Mesendoderm (in vitro differentiated cells): ENCODE measurements at regions not wholly inside any gene's neighbourhood (a gene's known extent, or its start where the extent isn't known, plus 50 kb on each side); places are given as distances from the start of the nearest gene placed in this dataset.

Experiments
- DNase-seq: peaks from one replicate; pipeline ENCODE4 v3.0.0; 2013
- H2AK5ac ChIP-seq: 2 replicates; pipeline ENCODE4 v1.6.1; 2013; ENCODE audit warnings: low read length, inconsistent platforms
- H2BK120ac ChIP-seq: 2 replicates; pipeline ENCODE4 v1.6.1; 2013; ENCODE audit warnings: low read depth, mild to moderate bottlenecking, low read length, moderate library complexity, mixed read lengths
- H2BK15ac ChIP-seq: replicated peaks from 2 replicates; pipeline ENCODE4 v1.6.1; 2013; ENCODE audit warnings: low read depth, mild to moderate bottlenecking, moderate library complexity
- H2BK5ac ChIP-seq: 2 replicates; pipeline ENCODE4 v1.6.1; 2013; ENCODE audit warnings: low read length, inconsistent platforms
- H3K18ac ChIP-seq: 2 replicates; pipeline ENCODE4 v1.6.1; 2013; ENCODE audit warnings: mild to moderate bottlenecking, low read length, mixed read lengths
- H3K23ac ChIP-seq: one replicate; pipeline ENCODE4 v1.6.1; 2013; ENCODE audit warnings: low read length
- H3K27ac ChIP-seq: 2 replicates; pipeline ENCODE4 v1.5.1; 2013; ENCODE audit warnings: low read depth, mild to moderate bottlenecking, inconsistent platforms, low read length, moderate library complexity
- H3K27me3 ChIP-seq: 2 replicates; pipeline ENCODE4 v1.6.1; 2013; ENCODE audit warnings: low read length, control low read depth, mild to moderate bottlenecking, inconsistent platforms; ENCODE audit not compliant: insufficient read depth, poor library complexity
- H3K36me3 ChIP-seq: 2 replicates; pipeline ENCODE4 v1.6.1; 2013; ENCODE audit warnings: low read length, inconsistent platforms; ENCODE audit not compliant: control insufficient read depth, insufficient read depth
- H3K4ac ChIP-seq: one replicate; pipeline ENCODE4 v1.6.1; 2013; ENCODE audit warnings: low read depth, mild to moderate bottlenecking, low read length, moderate library complexity
- H3K4me1 ChIP-seq: 2 replicates; pipeline ENCODE4 v1.6.1; 2013; ENCODE audit warnings: low read depth, low read length, inconsistent platforms; ENCODE audit not compliant: control insufficient read depth
- H3K4me2 ChIP-seq: 2 replicates; pipeline ENCODE4 v1.6.1; 2013; ENCODE audit warnings: low read length
- H3K4me3 ChIP-seq: 2 replicates; pipeline ENCODE4 v1.5.1; 2013; ENCODE audit warnings: mild to moderate bottlenecking, low read length
- H3K56ac ChIP-seq: one replicate; pipeline ENCODE4 v1.6.1; 2013; ENCODE audit warnings: low read length
- H3K79me1 ChIP-seq: 2 replicates; pipeline ENCODE4 v1.6.1; 2013; ENCODE audit warnings: low read length, inconsistent platforms
- H3K79me2 ChIP-seq: 2 replicates; pipeline ENCODE4 v1.6.1; 2013; ENCODE audit warnings: mild to moderate bottlenecking, low read length; ENCODE audit not compliant: control insufficient read depth, insufficient read depth
- H3K9ac ChIP-seq: 2 replicates; pipeline ENCODE4 v1.6.1; 2013; ENCODE audit warnings: low read length, inconsistent platforms
- H4K5ac ChIP-seq: one replicate; pipeline ENCODE4 v1.6.1; 2013; ENCODE audit warnings: low read length
- H4K8ac ChIP-seq: one replicate; pipeline ENCODE4 v1.6.1; 2013; ENCODE audit warnings: low read depth, mild to moderate bottlenecking, control low read depth, low read length, moderate library complexity
- WGBS: extraction: QIAGEN DNeasy Blood & Tissue Kit; methylation state at CpG from one replicate; pipeline ENCODE4 v1.1.7; 2013; ENCODE audit warnings: low lambda C conversion rate, missing lambda C conversion rate; ENCODE audit not compliant: insufficient coverage; ENCODE audit errors: extremely low coverage; 5-methylcytosine and 5-hydroxymethylcytosine counted together

- no peaks in the 10 kb centered on the region for H3K4me1 ChIP-seq
- no peaks in the 10 kb centered on the region for H3K79me2 ChIP-seq
- no peak overlapping the region for H4K5ac ChIP-seq
- H2BK15ac ChIP-seq: no peak overlapping the region
- H3K4me3 ChIP-seq: no peak overlapping the region
- no peak overlapping the region for H2BK5ac ChIP-seq
- no peak overlapping the region for H3K18ac ChIP-seq
- no CpG with 5 or more reads among the region's 5 CpGs for WGBS
- no peak overlapping the region for H3K4me2 ChIP-seq
- H3K23ac ChIP-seq: no peak overlapping the region
- DNase-seq: no peak
- no peaks in the 10 kb centered on the region for H3K36me3 ChIP-seq
- no peaks in the 10 kb centered on the region for H3K27me3 ChIP-seq
- H2AK5ac ChIP-seq: no peak overlapping the region
- no peaks in the 10 kb centered on the region for H3K79me1 ChIP-seq
- no peak overlapping the region for H2BK120ac ChIP-seq
- no peak overlapping the region for H4K8ac ChIP-seq
- no peak overlapping the region for H3K4ac ChIP-seq
- no peak overlapping the region for H3K9ac ChIP-seq
- H3K27ac ChIP-seq: no peak overlapping the region
- H3K56ac ChIP-seq: no peak overlapping the region
These were observed 92.0 kb upstream of the S1PR1 start for GRCh38 chr1:101144671-101145448.

GRCh38 chr1:101142244-101142643 lies 94.6 kb upstream of the S1PR1 start:
- Histone ChIP-seq H2BK5ac (no peak overlapping the region), H3K79me1 (no peaks in the 10 kb centered on the region), H3K56ac (no peak overlapping the region), H3K27me3 (no peaks in the 10 kb centered on the region), H3K4me3 (no peak overlapping the region), H4K5ac (no peak overlapping the region), H3K23ac (no peak overlapping the region), H3K79me2 (no peaks in the 10 kb centered on the region), H2BK15ac (no peak overlapping the region), H3K4me2 (no peak overlapping the region), H3K9ac (no peak overlapping the region), H3K36me3 (no peaks in the 10 kb centered on the region), H3K18ac (no peak overlapping the region), H3K4ac (no peak overlapping the region), H3K27ac (no peak overlapping the region), H4K8ac (no peak overlapping the region), H2BK120ac (no peak overlapping the region), H3K4me1 (no peaks in the 10 kb centered on the region), H2AK5ac (no peak overlapping the region)
- WGBS: no CpG with 5 or more reads among the region's 1 CpG
- DNase-seq: no peak

GRCh38 chr1:101141376-101141775 lies 95.4 kb upstream of the S1PR1 start:
- Histone ChIP-seq H3K4me1 (no peaks in the 10 kb centered on the region), H3K18ac (no peak overlapping the region), H2BK120ac (no peak overlapping the region), H2BK15ac (no peak overlapping the region), H3K23ac (no peak overlapping the region), H3K4ac (no peak overlapping the region), H2AK5ac (no peak overlapping the region), H3K27ac (no peak overlapping the region), H3K9ac (no peak overlapping the region), H3K79me2 (no peaks in the 10 kb centered on the region), H3K4me2 (no peak overlapping the region), H3K79me1 (no peaks in the 10 kb centered on the region), H3K4me3 (no peak overlapping the region), H4K8ac (no peak overlapping the region), H2BK5ac (no peak overlapping the region), H3K56ac (no peak overlapping the region), H3K36me3 (no peaks in the 10 kb centered on the region), H3K27me3 (no peaks in the 10 kb centered on the region), H4K5ac (no peak overlapping the region)
- DNase-seq: no peak
- no CpG with 5 or more reads among the region's 2 CpGs for WGBS

DNA sequence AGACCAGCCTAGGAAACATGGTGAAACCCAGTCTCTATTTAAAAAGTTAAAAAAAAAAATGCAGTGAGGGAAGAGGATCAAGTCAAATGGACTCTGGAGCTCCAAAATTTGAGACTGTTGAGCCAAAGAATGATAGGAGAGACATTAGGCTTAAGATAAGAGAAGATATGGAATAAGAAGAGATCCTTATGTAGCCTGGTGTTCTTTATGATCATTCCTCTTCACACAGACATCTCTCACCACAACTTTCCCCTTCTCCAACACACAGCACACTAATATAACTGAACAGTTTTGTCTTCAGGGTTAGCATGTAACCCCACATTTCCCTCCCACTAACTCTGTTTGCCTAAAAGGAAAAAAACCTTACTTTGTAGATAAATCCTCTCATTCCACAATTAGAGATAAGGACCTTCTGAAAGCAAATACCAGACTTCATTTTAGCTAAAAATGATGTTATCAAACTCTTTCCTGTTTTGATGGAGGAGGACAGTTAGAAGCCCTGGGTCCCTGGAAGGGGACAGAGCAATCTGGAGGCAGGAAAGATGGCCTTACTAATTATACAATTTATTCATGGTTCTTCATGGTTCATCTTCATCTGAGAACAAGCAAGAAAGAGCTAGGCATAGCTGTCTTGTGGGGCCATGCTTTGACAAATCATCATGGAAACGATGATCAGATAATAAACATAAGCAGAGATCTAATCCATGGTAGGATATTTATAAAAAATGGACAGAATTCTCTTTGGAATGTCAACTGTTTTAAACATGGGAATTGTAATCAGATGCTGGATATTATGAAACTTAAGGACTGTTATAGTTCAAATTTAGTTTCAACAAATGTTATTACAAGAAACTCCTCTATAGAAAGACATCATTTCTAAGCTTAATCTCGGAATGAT lies 96.7 kb upstream of the S1PR1 start:
- no peaks in the 10 kb centered on the region for H3K4me1 ChIP-seq
- H3K79me2 ChIP-seq: no peaks in the 10 kb centered on the region
- no peak overlapping the region for H3K27ac ChIP-seq
- no peak overlapping the region for H4K5ac ChIP-seq
- no peak overlapping the region for H2AK5ac ChIP-seq
- no peak overlapping the region for H3K4me3 ChIP-seq
- H2BK120ac ChIP-seq: no peak overlapping the region
- no peak overlapping the region for H3K4me2 ChIP-seq
- H3K79me1 ChIP-seq: no peaks in the 10 kb centered on the region
- no peaks in the 10 kb centered on the region for H3K27me3 ChIP-seq
- H3K9ac ChIP-seq: no peak overlapping the region
- no CpG with 5 or more reads among the region's 2 CpGs for WGBS
- no peak overlapping the region for H3K23ac ChIP-seq
- no peak overlapping the region for H3K4ac ChIP-seq
- no peak for DNase-seq
- H2BK5ac ChIP-seq: no peak overlapping the region
- H2BK15ac ChIP-seq: no peak overlapping the region
- H3K18ac ChIP-seq: no peak overlapping the region
- no peaks in the 10 kb centered on the region for H3K36me3 ChIP-seq
- H4K8ac ChIP-seq: no peak overlapping the region
- no peak overlapping the region for H3K56ac ChIP-seq

- H3K4ac ChIP-seq: no peak overlapping the region
- no peak overlapping the region for H3K18ac ChIP-seq
- H4K8ac ChIP-seq: no peak overlapping the region
- no peak overlapping the region for H2AK5ac ChIP-seq
- no CpG with 5 or more reads among the region's 1 CpG for WGBS
- no peak overlapping the region for H2BK15ac ChIP-seq
- H3K27me3 ChIP-seq: no peaks in the 10 kb centered on the region
- H3K27ac ChIP-seq: no peak overlapping the region
- no peak overlapping the region for H3K23ac ChIP-seq
- no peak overlapping the region for H3K56ac ChIP-seq
- no peak overlapping the region for H3K4me3 ChIP-seq
- H2BK5ac ChIP-seq: no peak overlapping the region
- no peaks in the 10 kb centered on the region for H3K36me3 ChIP-seq
- no peak overlapping the region for H2BK120ac ChIP-seq
- no peak overlapping the region for H3K4me2 ChIP-seq
- H3K79me2 ChIP-seq: no peaks in the 10 kb centered on the region
- DNase-seq: peak; percentile 59
- no peak overlapping the region for H4K5ac ChIP-seq
- H3K9ac ChIP-seq: no peak overlapping the region
- H3K4me1 ChIP-seq: no peaks in the 10 kb centered on the region
- no peaks in the 10 kb centered on the region for H3K79me1 ChIP-seq
These were observed 97.7 kb upstream of the S1PR1 start for GRCh38 chr1:101139130-101139529.
